ENCODE measurements at regions not wholly inside any gene's neighbourhood (a gene's known extent, or its start where the extent isn't known, plus 50 kb on each side); places are given as distances from the start of the nearest gene placed in this dataset.
"Not testable (repeated sequence)": the region's sequence is repeated elsewhere in the genome, so short reads cannot be mapped to it uniquely, and the experiment has no call there.

- no peak for FAIRE-seq
- no peak for DNase-seq (ENCODE audit: low spot score)
Observed at GRCh38 chr15:45866616-45867015, 231.8 kb downstream of the SQOR start.

- FAIRE-seq, result no peak
- DNase-seq (ENCODE audit: low spot score), result no peak
Observed at GRCh38 chr15:45867281-45867680, 232.5 kb downstream of the SQOR start.

GRCh38 chr15:45868109-45868691 lies 233.4 kb downstream of the SQOR start:
- DNase-seq (ENCODE audit: low spot score) (no peak), FAIRE-seq (no peak)

- FAIRE-seq, result no peak
- no peak for DNase-seq (ENCODE audit: low spot score)
Observed at GRCh38 chr15:45869034-45869668, 234.3 kb downstream of the SQOR start.

- FAIRE-seq (no peak), DNase-seq (ENCODE audit: low spot score) (no peak)
Observed at GRCh38 chr15:45871121-45871855, 236.5 kb downstream of the SQOR start.

- DNase-seq (ENCODE audit: low spot score) (no peak), FAIRE-seq (no peak)
Observed at GRCh38 chr15:45873781-45874180, 239.0 kb downstream of the SQOR start.

- DNase-seq (ENCODE audit: low spot score); FAIRE-seq: not testable (repeated sequence)
Observed at GRCh38 chr15:45874566-45874965, 239.7 kb downstream of the SQOR start.

- DNase-seq (ENCODE audit: low spot score) (no peak), FAIRE-seq (no peak)
Observed at GRCh38 chr15:45884289-45884688, 249.5 kb downstream of the SQOR start.

- FAIRE-seq, result no peak
- no peak for DNase-seq (ENCODE audit: low spot score)
Observed at GRCh38 chr15:45884755-45885445, 250.1 kb downstream of the SQOR start.

- DNase-seq (ENCODE audit: low spot score), result no peak
- no peak for FAIRE-seq
Observed at GRCh38 chr15:45885801-45886200, 251.0 kb downstream of the SQOR start.

- no peak for FAIRE-seq
- DNase-seq (ENCODE audit: low spot score), result no peak
Observed at GRCh38 chr15:45891766-45892165, 256.9 kb downstream of the SQOR start.

- no peak for FAIRE-seq
- no peak for DNase-seq (ENCODE audit: low spot score)
Observed at GRCh38 chr15:45892182-45892581, 257.4 kb downstream of the SQOR start.

- DNase-seq (ENCODE audit: low spot score) (no peak), FAIRE-seq (no peak)
Observed at GRCh38 chr15:45903283-45903682, 268.5 kb downstream of the SQOR start.

- DNase-seq (ENCODE audit: low spot score), result no peak
- FAIRE-seq, result no peak
Observed at GRCh38 chr15:45904019-45904418, 269.2 kb downstream of the SQOR start.

GRCh38 chr15:45906230-45906629 lies 271.4 kb downstream of the SQOR start:
- DNase-seq (ENCODE audit: low spot score), result no peak
- FAIRE-seq, result no peak

- no peak for DNase-seq (ENCODE audit: low spot score)
Observed at GRCh38 chr15:45910671-45911070, 275.8 kb downstream of the SQOR start.

GRCh38 chr15:45913451-45913850 lies 278.6 kb downstream of the SQOR start:
- FAIRE-seq, result no peak

More at GRCh38 chr15:45910671-45911070, 275.8 kb downstream of the SQOR start:
- no peak for FAIRE-seq

GRCh38 chr15:45914425-45914824 lies 279.6 kb downstream of the SQOR start:
- no peak for FAIRE-seq
- DNase-seq (ENCODE audit: low spot score), result no peak

More at GRCh38 chr15:45913451-45913850, 278.6 kb downstream of the SQOR start:
- DNase-seq (ENCODE audit: low spot score), result no peak

GRCh38 chr15:45918839-45919238 lies 284.0 kb downstream of the SQOR start:
- FAIRE-seq (no peak), DNase-seq (ENCODE audit: low spot score) (no peak)

GRCh38 chr15:45919806-45920205 lies 285.0 kb downstream of the SQOR start:
- DNase-seq (ENCODE audit: low spot score) (peak; percentile 45), FAIRE-seq (no peak)

- DNase-seq (ENCODE audit: low spot score), result no peak
Observed at GRCh38 chr15:45921376-45921775, 286.5 kb downstream of the SQOR start.

GRCh38 chr15:45921978-45922377 lies 287.1 kb downstream of the SQOR start:
- FAIRE-seq (no peak), DNase-seq (ENCODE audit: low spot score) (no peak)

More at GRCh38 chr15:45921376-45921775, 286.5 kb downstream of the SQOR start:
- FAIRE-seq, result no peak
